GM19467 (cell line): ENCODE measurements at regions not wholly inside any gene's neighbourhood (a gene's known extent, or its start where the extent isn't known, plus 50 kb on each side); places are given as distances from the start of the nearest gene placed in this dataset.

Source experiments
- ATAC-seq: cut with Tn5 transposase; IDR thresholded peaks from one replicate; pipeline ENCODE4 v1.9.1; 2021; ENCODE audit warnings: mild to moderate bottlenecking, moderate library complexity; ENCODE audit not compliant: unreplicated experiment

DNA sequence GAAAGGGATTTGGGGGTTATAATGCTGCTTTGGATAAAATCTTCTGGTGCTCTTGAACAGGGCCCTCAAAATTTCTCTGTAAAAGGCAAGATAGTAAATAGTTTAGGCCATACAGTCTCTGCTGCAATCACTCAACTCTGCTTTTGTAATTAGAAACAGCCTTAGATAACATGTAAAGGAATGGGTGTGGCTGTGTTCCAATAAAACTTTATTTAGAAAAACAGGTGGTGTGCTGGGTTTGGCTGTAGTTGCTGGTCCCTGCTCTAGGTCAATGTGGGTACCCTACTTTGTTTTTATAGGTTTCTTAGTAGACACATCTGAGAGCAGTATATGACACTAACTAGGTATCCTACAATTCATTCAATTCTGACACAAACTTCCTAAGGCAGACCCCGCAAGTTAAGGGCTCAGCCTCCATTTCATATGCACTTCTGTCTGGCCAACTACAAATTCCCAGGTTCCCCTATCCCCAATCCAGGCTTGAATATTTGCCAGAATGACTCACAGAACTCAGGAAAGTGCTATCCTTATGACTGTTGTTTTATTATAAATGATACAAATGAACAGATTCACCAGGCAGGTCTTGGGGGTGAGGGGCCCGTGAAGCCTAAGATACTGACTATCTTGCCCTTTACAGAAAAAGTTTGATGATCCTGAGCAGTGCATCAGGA lies 349.9 kb downstream of the RPS24 start:
- ATAC-seq = no peak

DNA sequence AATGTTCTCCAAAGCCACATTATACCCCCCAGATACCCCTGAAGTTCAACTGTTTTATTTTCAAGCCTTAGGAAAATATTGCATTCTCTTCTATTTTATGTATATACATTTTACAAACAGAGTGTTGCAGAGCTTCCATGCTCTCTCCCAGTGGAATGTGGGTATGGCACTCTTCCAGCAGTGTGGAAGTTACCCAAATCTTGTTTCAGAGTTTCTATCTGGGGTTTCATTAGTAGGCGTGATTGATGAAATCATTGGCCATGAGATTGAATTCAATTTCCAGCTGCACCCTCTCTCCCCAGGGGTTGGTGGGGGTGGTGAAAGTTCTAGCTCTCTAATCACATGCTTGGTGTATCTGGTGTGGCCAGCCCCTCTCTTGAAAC lies 350.4 kb downstream of the RPS24 start:
- ATAC-seq = no peak

- ATAC-seq = no peak
These were observed 351.9 kb downstream of the RPS24 start for GRCh38 chr10:78385599-78385998.

DNA sequence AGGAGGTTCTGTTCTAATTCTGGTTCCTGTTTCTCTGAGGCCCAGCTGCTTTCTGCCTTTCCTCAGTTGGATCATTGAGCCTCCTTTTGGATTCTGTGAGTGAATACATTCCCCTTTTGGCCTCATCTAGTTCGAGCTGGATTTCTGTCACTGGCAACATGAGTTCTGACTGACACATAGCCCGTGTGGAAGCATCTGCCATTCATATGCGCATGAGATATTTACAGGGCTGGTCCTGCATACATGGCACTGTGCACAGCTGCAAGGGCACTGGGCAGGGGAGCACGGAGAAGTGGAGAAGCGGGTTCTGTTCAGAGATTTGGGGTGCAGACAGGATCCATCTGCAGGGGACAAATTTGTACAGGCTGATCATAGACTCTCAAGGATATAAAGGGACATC lies 352.8 kb downstream of the RPS24 start:
- no peak for ATAC-seq

DNA sequence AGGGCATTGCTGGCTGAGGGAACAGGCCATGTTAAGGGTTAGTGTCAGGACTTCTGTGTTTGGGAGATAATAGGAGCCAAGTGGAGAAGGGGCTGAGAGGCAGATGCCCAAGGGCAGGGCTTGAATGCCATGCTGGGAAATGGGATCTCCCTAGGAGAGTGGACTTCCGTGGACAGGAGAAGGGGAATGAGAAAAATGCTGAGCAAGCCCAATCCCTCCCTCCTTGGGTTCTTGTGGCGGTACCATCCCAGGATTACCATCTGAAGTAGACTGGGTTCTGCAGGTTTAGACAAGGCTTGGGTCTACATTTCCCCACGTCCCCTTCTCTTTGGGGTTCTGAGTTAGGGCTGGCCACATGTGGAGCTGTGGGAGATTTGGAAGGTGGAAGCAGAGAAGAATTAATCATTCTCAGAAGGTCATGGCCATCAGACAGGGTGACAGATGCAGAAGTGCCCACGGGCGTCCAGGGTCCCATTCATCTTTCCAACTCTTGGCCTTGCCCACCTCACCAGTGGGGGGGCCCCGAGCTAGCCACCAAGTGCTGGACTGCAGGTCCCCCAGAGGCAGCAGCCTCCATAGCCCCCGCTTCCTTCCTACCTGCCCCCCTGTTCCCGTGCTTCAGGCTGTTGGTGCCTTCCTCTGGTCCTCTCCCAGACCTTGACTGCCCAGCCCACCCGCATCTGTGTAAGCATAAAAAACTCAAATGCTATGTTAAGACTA lies 354.8 kb downstream of the RPS24 start:
- no peak for ATAC-seq

DNA sequence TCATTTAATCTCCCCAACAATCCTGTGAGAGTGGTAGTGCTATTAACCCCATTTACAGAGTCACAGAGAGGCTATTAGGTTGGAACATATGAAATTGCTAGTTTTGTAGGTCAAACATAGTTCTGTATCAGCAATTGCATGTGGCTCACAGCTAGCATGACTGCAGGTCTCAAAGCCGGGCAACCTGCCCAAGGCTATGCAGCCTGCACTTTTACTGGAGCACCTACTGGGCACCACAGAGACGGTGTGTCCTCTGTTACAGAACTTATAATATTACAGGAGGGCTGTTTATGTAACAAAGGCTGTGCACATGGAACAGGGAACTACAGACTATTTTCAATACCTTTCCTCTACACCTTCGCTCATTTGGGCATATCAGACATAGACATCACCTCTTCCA lies 355.8 kb downstream of the RPS24 start:
- no peak for ATAC-seq

DNA sequence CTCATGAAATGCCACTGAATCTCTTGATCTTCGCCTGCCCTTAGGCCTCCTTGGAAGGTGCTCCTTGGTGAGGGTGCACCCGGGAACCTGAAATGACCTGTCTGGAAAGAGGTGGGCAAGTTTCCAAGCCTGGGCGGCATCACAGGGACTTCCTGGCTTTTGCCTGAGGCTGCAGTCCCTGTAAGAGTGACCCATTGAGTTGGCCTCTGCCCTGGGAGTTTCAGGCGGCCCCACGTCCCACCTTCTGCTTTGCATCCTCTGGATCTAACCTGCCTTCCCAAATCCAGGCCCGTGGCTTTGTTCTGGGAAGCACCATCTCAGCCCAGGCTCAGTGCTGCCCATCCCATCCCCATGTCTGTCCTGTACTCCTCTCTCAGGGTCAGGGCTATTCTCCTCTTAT lies 356.4 kb downstream of the RPS24 start:
- no peak for ATAC-seq

DNA sequence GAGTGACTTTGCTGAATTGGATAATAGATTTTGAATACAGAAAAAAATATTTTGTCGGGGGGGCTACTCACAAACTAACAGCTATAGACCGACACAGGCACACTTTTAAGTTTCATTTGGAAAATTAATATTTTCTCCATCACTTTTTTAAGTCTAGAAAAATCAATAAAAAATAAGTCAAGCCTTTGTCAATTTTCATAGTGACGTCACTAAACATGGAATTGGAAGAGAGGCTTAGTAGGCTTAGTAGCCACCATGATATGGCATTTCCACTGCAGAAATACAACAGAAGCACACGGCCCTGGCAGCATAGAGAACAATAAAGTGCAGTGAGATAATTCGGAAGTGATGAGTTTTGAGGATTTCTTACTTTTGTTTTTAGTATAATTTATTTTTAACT lies 357.2 kb downstream of the RPS24 start:
- ATAC-seq = no peak

DNA sequence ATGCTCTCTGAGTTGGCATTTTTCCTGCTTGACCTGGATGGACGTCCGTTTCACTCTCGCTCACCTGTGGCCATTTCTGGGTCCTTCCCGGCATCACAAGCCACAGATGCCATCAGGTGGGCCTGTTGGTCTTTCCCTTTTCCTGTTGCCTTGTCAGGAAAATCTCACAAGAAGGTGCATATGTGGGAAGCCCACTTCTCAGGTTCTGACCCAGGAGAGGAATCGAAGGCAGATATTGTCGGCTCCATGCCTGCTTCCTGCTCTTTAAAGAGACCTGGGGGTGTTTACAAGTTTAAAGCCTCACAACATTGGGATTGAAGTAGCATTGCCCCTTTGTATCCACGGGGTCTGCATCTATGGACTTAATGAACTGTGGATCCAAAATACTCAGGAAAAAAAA lies 357.9 kb downstream of the RPS24 start:
- ATAC-seq = no peak

- ATAC-seq = no peak
These were observed 358.5 kb downstream of the RPS24 start for GRCh38 chr10:78392197-78392596.

GRCh38 chr10:78393094-78393493 lies 359.4 kb downstream of the RPS24 start:
- no peak for ATAC-seq

DNA sequence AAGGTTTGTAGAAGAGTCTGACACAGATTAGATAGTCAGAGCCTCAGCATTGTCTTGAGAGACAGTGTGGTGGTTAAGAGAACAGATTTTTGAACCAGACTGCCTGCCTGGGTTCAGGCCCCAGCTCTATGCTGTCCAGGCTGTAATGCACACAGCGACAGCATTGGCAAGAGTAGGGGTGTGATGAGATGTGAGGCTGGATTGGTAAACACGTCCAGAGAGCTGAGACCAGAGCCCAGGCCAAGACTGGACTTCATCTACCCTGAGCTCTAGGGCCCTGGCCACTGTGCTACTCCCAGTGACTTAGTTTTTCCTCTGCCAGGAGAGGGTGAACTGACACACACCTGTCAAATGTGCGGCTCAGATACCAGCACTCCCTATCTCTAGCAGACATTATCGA lies 360.4 kb downstream of the RPS24 start:
- no peak for ATAC-seq

GRCh38 chr10:78395162-78395561 lies 361.5 kb downstream of the RPS24 start:
- ATAC-seq = no peak

DNA sequence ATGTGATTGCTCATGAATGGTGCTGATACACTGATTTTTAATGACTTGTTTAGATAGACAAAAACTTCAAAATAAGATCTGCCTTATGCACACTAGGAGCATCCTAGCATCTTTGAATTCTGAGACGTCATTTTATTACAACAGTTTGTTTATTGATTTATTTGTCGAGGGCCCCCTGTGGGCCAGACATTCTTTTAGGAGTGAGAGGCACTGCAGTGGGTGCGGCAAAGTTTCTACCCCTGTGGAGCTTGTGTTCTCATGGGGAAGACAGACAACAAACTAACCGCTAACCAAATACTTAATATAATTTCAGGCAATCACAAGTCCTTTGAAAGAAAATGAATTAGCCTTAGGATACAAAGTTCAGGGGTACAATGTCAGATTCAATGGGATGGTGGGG lies 363.1 kb downstream of the RPS24 start:
- no peak for ATAC-seq

DNA sequence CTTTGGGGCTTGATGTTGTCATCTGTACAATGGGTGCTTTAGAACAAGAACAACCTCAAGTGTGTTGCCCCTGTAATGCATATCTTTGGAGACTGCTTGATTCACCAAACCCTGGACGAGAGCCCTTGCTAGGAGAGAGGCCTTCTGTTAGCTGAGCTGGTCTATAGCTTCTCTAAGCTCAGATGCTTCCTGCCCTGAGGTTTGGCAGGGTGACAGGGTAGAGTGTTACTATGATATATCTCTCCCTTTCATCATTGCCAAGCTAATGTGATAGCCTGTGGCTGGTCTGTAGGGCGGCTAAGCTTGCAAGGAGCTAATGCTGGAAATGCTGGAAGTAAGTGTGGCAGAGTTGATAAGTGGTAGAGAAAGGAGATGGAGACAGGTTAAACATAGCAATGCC lies 364.1 kb downstream of the RPS24 start:
- ATAC-seq = no peak

DNA sequence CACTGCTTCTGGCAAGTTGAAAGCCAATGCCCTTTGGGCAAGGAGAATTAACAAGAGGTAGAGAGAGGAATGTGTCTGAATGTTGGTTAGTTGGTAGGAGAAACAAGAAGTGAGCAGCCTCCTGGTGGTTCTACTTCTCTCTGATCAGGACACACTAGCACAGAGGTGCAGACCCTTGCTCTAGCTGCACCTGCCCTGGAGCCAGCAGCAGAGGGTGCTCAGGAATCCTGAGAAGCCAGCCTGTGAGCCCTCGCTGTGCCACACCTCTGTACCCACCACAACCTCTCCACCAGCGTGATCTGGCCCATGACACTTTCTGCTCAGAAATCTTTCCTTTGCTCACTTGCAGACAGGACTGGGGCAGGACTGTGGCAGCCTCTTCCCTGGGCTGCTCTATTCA lies 364.7 kb downstream of the RPS24 start:
- no peak for ATAC-seq

- ATAC-seq = no peak
These were observed 368.1 kb downstream of the RPS24 start for GRCh38 chr10:78401624-78402367.

DNA sequence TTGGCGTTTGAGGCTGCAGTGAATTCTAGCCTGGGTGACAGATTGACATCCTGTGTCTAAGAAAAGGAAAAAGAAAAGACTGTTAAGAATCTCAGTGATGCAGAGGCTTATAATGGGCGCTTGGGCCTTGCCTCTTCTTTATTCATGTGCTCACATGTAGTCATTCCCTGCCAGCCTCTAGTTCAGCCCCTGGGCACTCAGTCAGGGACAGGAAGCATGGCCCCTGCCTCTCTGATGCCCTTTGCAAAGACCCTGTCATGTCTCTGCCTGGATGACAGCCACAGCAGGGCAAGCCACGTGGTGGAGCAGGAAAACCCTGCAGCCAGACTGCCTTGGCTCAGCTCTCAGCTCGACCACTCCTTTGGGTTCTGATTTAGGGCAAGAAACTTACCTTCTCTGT lies 368.9 kb downstream of the RPS24 start:
- ATAC-seq = no peak

GRCh38 chr10:78403781-78404180 lies 370.1 kb downstream of the RPS24 start:
- ATAC-seq = no peak

DNA sequence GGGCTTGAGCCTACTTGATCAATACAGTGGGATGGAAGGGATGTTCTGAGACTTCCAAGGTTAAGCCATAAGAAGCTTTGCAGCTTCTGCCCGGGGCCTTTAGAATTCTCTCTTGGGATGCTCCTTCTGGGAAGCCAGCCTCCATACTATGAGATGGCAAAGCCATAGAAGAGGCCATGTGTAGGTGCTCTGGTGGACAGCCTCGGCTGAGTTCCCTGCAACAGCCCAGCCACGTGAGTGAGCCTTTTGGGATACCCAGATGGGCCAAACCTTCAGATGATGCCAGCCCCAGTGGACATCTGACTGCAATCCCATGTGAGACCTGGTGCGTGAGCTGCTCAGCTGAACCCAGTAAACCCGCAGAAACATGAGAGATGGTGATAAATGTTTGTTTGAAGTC lies 370.6 kb downstream of the RPS24 start:
- ATAC-seq = no peak

GRCh38 chr10:78405231-78405630 lies 371.6 kb downstream of the RPS24 start:
- no peak for ATAC-seq

DNA sequence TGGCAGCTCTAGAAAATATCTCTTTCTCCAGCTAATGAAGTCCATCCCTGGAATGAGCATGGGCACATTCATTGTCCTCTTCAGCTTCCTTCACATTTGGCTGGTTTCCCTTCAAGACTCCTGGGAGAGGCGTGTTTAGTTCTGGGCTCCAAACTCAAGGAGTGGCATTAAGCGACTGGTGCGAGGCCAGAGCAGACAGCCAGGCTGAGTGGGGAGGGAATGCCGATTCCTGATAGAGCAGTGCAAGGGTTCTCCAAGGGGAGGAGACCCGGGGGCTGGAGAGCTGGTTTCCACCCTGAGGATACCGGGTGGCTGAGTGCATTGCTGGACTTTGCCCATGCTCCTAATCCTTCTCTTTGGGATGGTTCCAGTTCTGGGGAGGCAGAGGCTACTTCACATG lies 372.1 kb downstream of the RPS24 start:
- ATAC-seq = no peak
